HG03521 (cell line): ENCODE measurements at regions not wholly inside any gene's neighbourhood (a gene's known extent, or its start where the extent isn't known, plus 50 kb on each side); places are given as distances from the start of the nearest gene placed in this dataset.
"Not testable (repeated sequence)": the region's sequence is repeated elsewhere in the genome, so short reads cannot be mapped to it uniquely, and the experiment has no call there.

Experiments
- ATAC-seq: cut with Tn5 transposase; IDR thresholded peaks from one replicate; pipeline ENCODE4 v1.9.1; 2021; ENCODE audit warnings: mild to moderate bottlenecking, moderate library complexity; ENCODE audit not compliant: unreplicated experiment

DNA sequence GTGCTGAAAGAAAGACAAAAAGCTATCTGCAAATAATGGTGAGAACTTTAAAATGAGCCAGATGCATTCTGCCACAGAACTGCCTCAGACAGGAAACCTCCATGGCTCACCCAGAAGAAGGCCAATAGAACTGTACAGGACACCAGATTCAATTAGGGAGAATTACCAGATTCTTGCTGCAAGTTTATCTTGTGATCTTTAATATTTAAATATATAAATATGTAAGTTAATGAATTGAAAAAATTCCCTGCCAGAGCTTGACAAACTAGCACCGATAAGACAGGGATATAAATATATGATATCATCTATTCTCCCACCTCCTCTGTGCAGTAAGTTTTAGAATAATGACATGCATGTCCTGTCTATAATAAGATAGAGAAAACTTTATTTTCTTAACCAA, 252.8 kb downstream of the PLK2 start:
- no peak for ATAC-seq

DNA sequence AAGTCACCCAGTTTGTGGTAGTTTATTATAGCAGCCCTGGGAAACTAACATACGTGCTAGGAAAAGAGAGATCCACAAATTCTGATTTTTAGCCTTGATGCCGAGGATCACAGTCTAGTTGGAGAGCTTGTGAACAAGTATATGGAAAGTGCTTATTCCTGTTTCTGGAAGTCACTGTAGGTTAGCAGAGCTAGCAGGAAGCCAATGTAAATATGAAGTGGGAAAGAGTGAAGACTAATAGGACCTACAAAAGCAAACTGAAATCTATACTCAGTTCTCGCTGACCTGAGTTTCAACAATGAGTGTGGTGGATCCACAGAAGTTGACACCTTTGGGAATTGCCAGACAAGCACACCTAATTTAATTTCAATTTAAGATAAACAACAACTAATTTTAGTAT, 254.9 kb downstream of the PLK2 start:
- no peak for ATAC-seq

DNA sequence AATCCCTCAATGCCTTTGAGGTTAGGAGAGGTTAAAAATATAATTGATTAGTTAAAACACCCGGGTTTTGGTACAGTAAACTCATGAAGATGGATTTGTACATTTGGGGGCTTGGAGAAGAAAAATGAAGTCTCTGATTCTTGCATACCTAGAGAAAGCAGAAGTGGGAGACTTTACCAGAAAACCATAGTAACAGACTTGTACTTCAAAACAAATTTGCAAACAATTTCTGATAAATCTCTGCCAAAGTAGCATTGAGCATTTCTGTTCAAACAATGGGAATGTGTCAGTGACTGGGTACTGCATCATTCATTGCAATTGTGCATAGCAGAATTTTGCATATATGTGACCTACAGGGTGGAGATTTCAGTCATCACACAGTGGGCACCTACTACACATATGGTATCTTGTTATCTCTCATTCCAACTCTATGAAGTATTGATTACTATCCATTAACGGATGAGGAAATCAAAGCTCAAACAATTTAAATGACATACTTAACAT, 256.9 kb downstream of the PLK2 start:
- ATAC-seq = no peak

DNA sequence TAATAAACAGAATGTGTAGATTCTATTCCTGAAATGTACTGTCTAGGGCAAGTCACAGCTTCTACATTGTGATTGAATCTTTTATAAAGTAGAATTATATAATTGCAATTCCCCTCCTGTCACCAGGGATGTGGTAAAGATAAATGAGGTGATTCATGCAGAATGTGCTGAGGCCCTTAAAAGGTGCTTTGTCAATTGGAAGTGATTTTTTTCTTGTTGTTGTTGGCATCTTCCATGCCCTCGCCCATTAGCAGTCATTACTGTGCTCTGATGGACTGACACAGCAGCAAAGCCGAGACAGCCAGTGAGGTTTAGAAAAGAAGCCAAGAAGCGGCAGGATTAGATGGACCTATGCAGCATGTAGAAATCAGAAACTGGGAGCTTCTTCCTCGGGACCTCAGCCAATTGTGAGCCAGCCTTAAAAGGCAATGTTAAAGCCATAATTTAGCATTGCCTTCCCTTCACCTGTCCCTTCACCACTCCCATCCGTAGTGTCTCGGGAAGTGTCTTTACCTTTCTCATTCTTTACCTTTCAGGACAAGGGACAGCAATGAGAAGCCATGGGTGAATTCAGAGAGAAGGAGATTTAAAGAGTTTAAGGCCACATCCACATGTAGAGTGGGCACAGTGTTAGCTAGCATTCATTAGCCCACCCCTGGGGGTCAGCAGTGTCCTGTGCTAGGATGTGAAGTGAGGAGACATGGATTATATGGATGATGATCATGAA, 257.8 kb downstream of the PLK2 start:
- ATAC-seq = no peak

DNA sequence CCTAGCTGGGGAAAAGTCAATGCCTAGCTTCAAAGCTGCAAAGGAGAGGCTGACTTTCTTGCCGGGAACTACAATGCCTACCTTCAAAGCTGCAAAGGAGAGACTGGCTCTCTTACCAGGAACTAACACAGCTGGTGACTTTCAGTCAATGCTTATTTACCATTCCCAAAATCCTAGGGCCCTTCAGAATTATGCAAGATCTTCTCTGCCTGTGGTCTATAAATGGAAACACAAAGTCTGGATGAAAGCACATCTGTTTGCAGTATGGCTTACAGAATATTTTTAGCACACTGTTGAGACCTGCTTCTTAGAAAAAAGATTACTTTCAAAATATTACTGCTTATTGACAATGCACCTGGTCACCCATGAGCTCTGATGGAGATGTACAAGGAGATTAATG, 259.4 kb downstream of the PLK2 start:
- ATAC-seq = no peak

DNA sequence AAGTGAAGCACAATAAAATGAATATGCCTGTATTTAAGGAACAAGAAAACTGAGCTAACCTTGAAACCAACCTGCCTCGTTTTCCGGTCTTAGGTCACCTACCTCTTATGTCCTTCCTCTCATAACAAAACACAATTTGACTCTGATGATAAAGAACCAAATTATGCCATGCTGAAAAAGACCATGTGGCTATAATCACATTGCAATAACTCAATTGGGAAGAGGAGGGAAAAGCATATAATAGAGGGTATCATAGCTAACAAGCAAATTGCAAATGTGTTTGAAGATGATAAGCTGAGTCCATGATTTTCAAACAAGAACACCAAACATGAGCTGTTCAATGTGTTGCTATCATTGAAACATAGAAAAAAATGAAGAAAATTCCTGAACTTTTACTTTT, 260.8 kb downstream of the PLK2 start:
- ATAC-seq = no peak

DNA sequence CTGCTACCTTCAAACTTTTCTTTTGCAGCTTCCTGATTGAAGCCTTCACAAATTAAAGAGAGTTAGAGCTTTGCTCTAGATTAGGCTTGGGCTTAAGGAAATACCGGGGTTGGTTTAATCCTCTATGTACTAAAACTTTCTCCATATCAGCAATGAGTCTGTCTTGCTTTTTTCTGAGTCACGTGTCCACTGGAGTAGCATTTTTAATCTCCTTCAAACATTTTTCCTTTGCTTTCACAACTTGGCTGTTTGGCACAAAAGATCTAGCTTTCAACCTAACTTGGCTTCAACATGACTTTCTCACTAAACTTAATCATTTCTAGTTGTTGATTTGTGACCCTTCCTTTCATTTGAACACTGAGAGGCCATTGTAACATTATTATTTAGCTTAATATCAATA, 261.6 kb downstream of the PLK2 start:
- no peak for ATAC-seq

DNA sequence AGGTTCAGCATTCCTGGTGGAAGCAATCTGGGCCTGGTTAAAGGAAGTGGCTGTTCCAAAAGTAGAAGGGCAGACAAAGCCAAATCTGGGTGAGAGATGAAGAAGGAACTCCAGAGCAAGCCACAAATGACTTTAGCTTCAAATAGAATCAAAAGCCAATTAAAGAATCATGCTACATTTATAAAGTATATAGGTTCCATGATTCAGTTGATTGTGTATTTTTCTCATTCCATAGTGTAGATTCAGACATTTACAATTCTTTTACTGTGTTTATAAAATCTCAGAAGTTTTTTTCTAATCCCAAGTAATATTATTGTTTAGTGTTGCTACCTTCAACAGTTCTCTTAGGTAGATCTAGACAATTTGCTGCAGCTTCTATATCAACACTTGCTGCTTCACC, 262.0 kb downstream of the PLK2 start:
- ATAC-seq = no peak

DNA sequence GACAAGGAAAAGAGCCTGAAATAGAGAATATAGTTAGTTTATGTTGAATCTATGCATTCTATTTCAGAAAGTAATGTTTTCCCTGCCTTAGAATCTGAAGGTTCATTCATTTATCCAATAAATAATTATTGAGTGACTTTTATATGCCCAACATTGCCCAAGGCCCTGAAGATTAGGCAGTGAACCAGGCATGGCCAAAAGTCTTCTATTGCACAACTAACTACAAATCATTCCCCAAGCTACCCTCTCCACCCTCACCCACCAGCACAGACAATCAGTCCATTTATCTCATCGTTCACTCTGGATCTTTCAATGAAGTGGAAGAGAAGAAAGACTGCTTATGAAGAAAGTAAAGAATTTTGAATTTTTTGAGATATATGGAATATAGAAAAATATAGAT, 268.4 kb downstream of the PLK2 start:
- ATAC-seq = no peak

DNA sequence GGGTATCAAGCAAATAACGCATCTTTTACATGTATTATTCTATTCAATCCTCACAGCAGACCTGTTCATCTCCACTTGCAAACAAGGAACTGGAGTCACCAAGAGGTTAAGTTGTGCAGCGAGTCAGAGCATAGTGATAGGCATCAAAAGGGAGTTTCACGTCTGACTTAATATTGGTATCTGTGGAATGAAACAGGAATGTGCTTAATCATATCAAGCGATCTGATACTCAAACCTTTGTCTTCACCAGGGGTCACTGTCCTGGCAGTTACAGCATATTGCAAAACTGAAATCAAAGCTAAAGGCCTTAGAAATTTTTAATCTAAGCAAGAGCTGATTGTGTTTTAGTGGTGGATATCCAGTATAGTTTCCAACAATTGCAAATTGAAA, 271.6 kb downstream of the PLK2 start:
- ATAC-seq = no peak

DNA sequence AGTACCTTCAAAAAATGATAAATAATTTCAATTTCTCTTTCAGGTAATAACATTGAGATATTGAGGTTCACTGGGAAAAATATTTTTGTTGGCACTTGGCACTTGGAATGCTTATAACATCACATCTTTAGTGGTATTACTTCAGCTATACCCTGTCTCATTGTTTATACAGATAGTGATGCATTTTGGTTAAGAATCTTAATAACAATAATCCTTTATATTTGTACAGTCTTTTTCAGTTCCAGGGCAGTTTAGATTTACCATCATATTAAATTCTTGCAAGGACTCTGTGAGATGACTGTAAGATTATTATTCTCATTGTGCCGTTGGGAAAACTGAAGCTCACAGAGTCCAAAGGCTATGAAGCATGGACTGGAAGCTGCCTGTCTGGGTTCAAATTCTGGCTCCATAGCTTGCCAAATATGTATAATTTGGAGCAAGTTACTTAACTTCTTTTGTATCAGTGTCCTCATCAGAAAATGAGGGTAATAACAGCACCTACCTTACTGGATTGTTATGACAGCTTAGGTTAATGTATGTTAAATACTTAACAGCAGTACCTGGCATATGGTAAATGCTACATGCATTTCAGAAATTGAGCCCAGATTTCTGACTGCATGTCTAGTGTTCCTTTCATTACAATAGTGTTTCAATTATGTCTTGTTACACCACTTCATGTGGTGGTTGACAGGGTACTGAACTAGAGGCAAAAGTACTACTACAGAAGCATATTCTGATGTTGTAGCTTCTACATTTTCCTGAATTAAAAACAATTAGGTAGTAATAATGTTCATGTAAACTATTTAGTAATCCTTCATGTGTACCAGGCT, 272.2 kb downstream of the PLK2 start:
- no peak for ATAC-seq

DNA sequence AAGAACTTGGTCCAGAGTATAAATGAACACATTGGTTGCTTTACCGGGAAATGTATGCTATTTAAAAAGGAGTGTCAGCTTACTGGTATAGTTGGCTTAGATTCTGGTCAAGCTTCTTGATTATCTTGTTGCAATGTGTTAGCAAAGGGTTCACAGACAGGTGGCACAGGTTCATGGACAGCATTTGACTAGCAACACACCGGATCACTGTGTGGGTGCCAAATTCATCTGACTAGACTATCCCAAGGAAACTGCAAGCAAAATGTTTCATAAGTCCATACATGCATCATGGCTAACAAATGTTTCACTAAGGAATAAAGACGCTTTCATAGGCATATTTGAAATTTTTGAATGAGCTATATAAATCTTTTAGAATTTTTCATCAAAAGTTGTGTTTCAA, 274.1 kb downstream of the PLK2 start:
- ATAC-seq = no peak

DNA sequence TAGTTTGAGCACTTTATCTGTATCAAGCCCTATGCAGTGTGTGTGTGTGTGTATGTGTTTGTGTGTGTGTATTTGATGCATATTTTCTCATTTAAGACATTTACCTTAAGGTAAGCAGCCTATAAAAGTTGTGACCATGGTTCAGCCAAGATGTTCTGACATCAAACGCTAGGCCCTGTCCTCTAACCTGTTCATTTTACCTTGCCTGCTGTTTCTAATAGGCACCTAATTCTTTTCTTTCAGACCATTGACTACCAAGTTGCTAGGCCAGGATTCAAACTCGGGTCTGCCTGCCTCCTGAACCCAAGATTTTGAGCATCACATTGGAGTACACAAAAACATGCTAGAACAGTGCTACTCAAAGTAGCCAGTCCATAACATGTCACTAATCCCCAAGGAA, 274.5 kb downstream of the PLK2 start:
- ATAC-seq = no peak

DNA sequence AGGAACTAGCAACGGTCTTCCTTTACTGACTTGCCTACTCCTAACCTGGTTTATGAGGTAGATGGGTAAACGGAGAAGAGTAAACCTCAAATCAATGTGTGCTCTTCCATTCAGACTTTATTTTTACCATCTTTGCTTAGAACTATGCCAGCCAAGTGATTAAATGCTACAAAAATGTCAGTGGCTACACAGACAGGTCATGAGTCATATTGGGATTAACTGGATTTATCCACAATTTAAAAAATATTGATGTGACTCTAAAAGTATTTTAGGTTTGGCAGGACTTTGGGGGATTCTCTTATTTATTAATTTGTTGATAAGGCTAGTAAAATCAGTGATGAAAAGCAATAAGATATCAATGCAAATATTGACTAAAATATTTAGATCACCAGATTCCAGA, 275.0 kb downstream of the PLK2 start:
- ATAC-seq = no peak

DNA sequence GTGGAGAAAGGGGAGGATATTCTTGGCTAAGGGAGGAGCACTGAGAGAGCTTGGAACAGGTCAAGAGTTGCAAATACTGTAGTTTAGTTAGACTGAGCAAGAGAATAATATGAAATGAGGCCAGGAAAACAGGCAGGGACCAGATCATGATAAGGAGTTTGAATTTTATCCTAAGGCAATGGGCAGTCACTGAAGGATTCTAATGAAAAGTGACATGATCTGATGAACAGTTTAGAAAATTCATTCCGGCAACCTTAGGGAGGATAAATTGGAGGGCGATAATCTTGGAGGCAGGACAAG, 276.1 kb downstream of the PLK2 start:
- no peak for ATAC-seq

DNA sequence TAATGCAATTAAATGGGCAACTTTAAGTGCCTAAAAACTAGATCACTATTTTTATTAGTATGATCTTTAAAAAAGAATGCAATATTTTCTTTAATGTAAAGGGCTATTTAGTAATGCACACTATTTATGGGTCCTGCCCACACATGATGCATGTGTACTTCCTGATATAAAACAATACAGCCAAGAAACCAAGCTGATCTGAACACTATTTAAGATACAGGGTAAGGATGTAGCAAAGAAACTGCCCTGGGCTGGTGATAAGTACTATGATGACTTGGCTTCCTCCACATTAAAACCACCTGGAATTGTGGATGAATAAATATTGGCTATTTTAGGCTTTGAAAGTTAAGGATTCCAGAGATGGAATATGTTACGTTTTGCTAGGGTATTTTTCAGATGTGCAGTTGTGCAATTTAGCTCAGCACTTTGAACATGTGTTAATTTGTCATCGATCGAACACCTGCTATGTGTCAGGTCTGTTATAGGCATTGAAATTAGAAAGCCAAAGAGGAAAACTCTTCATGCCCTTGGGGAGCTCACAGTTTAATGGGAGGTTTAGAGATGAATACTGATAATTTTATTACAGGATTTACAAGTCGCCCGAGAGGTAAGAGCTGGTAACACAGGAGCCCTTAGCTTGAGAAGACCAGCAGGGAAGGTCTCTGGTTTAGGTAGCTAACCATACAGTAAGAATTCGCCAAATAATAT, 276.7 kb downstream of the PLK2 start:
- ATAC-seq = no peak

DNA sequence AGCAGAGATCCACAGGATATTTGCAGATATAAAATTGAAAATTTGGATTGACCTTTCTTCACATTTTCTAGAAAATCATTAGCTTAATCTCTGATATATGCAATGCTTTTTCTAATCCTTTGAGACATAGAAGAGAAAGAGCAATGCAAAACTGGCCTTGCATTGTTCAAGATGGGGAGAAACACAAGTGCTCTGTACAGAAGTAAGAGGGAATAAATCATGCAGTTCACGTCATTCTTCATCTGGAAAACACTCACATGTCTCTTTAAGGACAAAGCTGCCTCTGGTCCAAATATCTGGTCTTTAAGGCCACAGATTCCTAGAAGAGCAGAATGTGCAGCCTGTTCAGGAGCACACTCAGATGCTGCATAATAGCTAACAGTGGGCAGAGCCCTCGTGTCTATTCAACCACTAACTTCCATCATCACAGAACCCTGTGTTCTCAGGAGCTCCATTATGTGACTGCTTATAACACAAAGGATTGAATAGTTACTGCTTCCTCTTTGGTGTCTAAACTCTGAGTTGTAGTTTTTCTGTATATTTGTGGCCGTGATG, 277.5 kb downstream of the PLK2 start:
- no peak for ATAC-seq

DNA sequence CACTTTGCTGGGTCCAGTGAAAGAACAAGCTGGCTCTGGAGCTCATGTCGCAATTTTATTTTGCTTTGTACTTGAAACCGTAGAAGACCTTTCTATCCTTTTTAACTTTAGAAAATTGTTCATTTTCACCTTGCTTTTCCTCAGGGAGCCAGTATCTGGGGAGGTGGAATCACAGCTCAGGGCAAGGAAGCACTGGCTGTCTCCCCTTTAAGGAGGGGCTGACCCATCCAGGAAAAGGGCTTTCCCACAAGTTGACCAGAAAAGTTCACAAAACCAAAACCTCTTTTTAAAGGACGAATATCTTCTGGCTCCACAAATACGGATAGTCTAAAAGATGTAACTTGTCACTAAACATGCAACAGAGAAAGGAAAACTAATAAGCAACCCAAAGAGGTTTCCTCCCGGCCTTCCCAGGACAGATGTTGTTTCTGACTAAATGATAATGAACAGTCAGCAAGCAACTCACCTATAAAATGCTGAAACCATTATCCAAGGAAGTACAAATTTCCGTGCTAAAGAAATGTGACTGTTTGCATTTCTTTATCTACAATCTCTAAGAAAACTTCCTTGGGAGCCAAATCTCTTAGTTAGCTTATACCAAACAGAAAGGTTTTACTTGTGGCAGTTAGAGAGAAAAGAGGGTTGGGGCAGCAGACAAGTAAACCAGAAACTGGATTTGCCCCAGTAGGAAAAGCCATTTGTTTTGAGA, 278.2 kb downstream of the PLK2 start:
- ATAC-seq = no peak

DNA sequence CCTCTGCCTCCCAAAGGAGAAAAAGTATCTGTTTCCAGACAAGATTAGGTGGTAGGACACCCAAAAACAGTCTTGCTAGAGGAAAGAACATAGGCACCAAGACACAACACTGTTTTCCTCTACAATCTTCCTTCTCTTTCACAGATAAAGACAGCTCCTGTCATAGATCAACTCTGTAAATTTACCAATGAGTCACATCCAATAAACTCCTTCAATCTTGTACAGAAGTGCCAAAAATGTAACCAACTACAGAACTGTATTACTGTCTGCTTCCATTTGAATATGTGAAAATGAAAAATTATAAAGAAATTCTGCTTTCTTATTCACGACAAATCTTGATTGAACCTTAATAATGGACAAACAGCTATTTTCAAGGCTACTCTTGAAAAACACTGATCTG, 286.9 kb downstream of the PLK2 start:
- no peak for ATAC-seq

DNA sequence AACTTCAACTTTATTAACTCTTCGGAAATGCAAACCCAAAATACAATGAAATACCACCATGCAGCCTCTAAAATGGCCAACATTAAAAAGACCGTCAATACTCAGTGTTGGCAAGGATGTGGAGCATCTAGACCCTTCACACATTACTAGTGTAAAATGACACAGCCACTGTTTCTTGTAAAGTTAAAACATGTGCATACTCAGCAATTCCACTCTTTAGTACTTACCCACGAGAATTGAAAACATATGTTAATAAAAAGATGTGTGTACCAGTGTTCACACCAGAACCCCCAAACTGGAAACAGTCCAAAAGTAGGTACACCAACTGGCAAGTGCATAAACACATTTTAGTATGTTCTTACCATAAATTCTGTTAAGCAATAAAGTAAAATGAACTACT, 294.7 kb downstream of the PLK2 start:
- ATAC-seq = no peak

DNA sequence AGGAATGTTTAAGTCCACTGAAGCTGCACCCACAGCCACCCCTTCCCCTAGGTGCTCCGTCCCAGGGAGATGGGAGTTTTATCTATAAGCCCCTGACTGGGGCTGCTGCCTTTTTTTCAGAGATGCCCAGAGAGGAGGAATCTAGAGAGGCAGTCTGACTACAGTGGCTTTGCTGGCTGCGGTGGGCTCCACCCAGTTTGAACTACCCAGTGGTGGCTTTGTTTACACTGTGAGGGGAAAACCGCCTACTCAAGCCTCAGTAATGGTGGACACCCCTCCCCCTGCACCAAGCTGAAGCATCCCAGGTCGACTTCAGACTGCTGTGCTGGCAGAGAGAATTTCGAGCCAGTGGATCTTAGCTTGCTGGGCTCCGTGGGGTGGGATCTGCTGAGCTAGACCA, 298.0 kb downstream of the PLK2 start:
- ATAC-seq = not testable (repeated sequence)
